Ovary (tissue), 3 donors: ENCODE measurements at regions not wholly inside any gene's neighbourhood (a gene's known extent, or its start where the extent isn't known, plus 50 kb on each side); places are given as distances from the start of the nearest gene placed in this dataset.

ENCODE experiments used
- EP300 ChIP-seq: sonication (generic); formaldehyde crosslinking; IDR thresholded peaks from one replicate; pipeline ENCODE4 v1.6.1; 2017; ENCODE audit warnings: antibody characterized with exemption
- POLR2A ChIP-seq: fragments of 450-650 bp; IDR thresholded peaks from one replicate; pipeline ENCODE4 v1.6.1; 2017; ENCODE audit warnings: antibody characterized with exemption, mild to moderate bottlenecking, moderate library complexity
- TF ChIP-seq, protein P1 (sequence below), 3 donors: fragments of 450-650 bp in 2 of 3; fragments of 200-600 bp in 1 of 3; IDR thresholded peaks; one replicate each; pipeline versions ENCODE4 v1.5.1 to v1.8.0; 2016 to 2022; ENCODE audit warnings: antibody characterized with exemption in 3 of 3, mild to moderate bottlenecking in 1 of 3
- donor health status: DM: no; HTN: no; CAD: no.

GRCh38 chr1:11388617-11389016 lies 90.3 kb upstream of the DISP3 start:
- TF ChIP-seq, protein P1, sequence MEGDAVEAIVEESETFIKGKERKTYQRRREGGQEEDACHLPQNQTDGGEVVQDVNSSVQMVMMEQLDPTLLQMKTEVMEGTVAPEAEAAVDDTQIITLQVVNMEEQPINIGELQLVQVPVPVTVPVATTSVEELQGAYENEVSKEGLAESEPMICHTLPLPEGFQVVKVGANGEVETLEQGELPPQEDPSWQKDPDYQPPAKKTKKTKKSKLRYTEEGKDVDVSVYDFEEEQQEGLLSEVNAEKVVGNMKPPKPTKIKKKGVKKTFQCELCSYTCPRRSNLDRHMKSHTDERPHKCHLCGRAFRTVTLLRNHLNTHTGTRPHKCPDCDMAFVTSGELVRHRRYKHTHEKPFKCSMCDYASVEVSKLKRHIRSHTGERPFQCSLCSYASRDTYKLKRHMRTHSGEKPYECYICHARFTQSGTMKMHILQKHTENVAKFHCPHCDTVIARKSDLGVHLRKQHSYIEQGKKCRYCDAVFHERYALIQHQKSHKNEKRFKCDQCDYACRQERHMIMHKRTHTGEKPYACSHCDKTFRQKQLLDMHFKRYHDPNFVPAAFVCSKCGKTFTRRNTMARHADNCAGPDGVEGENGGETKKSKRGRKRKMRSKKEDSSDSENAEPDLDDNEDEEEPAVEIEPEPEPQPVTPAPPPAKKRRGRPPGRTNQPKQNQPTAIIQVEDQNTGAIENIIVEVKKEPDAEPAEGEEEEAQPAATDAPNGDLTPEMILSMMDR (IDR thresholded peaks at IDR 0.05): no peak
- TF ChIP-seq POLR2A (no peak), EP300 (no peak)
